PC-3 (cell line): ENCODE measurements at regions not wholly inside any gene's neighbourhood (a gene's known extent, or its start where the extent isn't known, plus 50 kb on each side); places are given as distances from the start of the nearest gene placed in this dataset.
"Not testable (repeated sequence)": the region's sequence is repeated elsewhere in the genome, so short reads cannot be mapped to it uniquely, and the experiment has no call there.

Experiments
- ATAC-seq: fragments of 200-7000 bp; cut with Tn5 transposase; 2 replicates; pipeline ENCODE4 v1.9.1; 2020; ENCODE audit warnings: mild to moderate bottlenecking, moderate library complexity
- BruUV-seq: library from RNA; stranded (reverse); fragments of 400-500 nt; replicated peaks from 2 replicates; lab custom pipeline; 2021; lab: Mats Ljungman, UMichigan
- CTCF ChIA-PET: fragments of 300-600 bp; sonication (Branson Sonifier 250); formaldehyde crosslinking; loops from one replicate; lab custom pipeline; 2022; ENCODE audit warnings: antibody characterized with exemption; lab: Charles Lee
- POLR2A ChIA-PET: fragments of 300-600 bp; sonication (Branson Sonifier 250); formaldehyde crosslinking; loops from one replicate; lab custom pipeline; 2022; ENCODE audit warnings: antibody characterized with exemption; ENCODE audit not compliant: unreplicated experiment; lab: Charles Lee
- DNase-seq: peaks from one replicate; pipeline ENCODE4 v3.0.0-alpha.2; 2015
- H2AFZ ChIP-seq: fragments of 300-600 bp; sonication (generic); 2 replicates; pipeline ENCODE4 v1.6.0; 2016; ENCODE audit warnings: antibody characterized with exemption, low read length
- H3F3A ChIP-seq: fragments of 300-600 bp; sonication (generic); one replicate; pipeline ENCODE4 v1.6.0; 2017; ENCODE audit warnings: antibody characterized with exemption, low read length, control low read depth, mild to moderate bottlenecking; ENCODE audit not compliant: unreplicated experiment
- H3K27ac ChIP-seq: fragments of 300-600 bp; sonication (generic); 2 replicates; pipeline ENCODE4 v1.5.1; 2016; ENCODE audit warnings: mild to moderate bottlenecking, low read length
- H3K27me3 ChIP-seq: fragments of 300-600 bp; sonication (generic); 2 replicates; pipeline ENCODE4 v1.6.1; 2016; ENCODE audit warnings: low read length, mixed read lengths
- H3K36me3 ChIP-seq: fragments of 300-600 bp; sonication (generic); 2 replicates; pipeline ENCODE4 v1.6.1; 2016; ENCODE audit warnings: low read depth, mixed run types, low read length, mixed read lengths
- H3K4me1 ChIP-seq: fragments of 300-600 bp; sonication (generic); 2 replicates; pipeline ENCODE4 v1.5.1; 2016; ENCODE audit warnings: low read length; ENCODE audit not compliant: insufficient read depth
- H3K4me2 ChIP-seq: fragments of 300-600 bp; sonication (generic); 2 replicates; pipeline ENCODE4 v1.6.0; 2016; ENCODE audit warnings: low read length
- H3K4me3 ChIP-seq: fragments of 300-600 bp; sonication (generic); 2 replicates; pipeline ENCODE4 v1.5.1; 2016; ENCODE audit warnings: mild to moderate bottlenecking, low read length, mixed read lengths
- H3K79me2 ChIP-seq: fragments of 300-600 bp; sonication (generic); 2 replicates; pipeline ENCODE4 v1.6.1; 2017; ENCODE audit warnings: low read length, mixed read lengths
- H3K9ac ChIP-seq: fragments of 300-600 bp; sonication (generic); 2 replicates; pipeline ENCODE4 v1.6.0; 2016; ENCODE audit warnings: mild to moderate bottlenecking, low read length
- H3K9me2 ChIP-seq: fragments of 300-600 bp; sonication (generic); replicated peaks from 2 replicates; pipeline ENCODE4 v1.6.1; 2016; ENCODE audit warnings: mixed run types, low read length, mixed read lengths
- H3K9me3 ChIP-seq: fragments of 300-600 bp; sonication (generic); 2 replicates; pipeline ENCODE4 v1.6.1; 2016; ENCODE audit warnings: low read length, mixed read lengths
- H4K20me1 ChIP-seq: fragments of 300-600 bp; sonication (generic); 2 replicates; pipeline ENCODE4 v1.6.1; 2016; ENCODE audit warnings: low read length, mixed read lengths
- EZH2 ChIP-seq: fragments of 300-600 bp; sonication (generic); IDR thresholded peaks from one replicate; pipeline ENCODE4 v1.6.1; 2017; ENCODE audit warnings: antibody characterized with exemption, mild to moderate bottlenecking, low read length; ENCODE audit not compliant: unreplicated experiment
- EZH2phosphoT487 ChIP-seq: fragments of 300-600 bp; sonication (generic); IDR thresholded peaks from 2 replicates; pipeline ENCODE4 v1.6.1; 2018; ENCODE audit warnings: mild to moderate bottlenecking, antibody characterized with exemption, low read length, borderline replicate concordance
- intact Hi-C: fragments of 100-400 bp; cut with micrococcal nuclease; formaldehyde crosslinking; loops from 2 replicates; pipeline ENCODE4 v1.9.0; 2023
- TF ChIP-seq, protein P1 (sequence below): fragments of 300-600 bp; sonication (generic); conservative IDR thresholded peaks from 2 replicates; pipeline ENCODE4 v1.5.1; 2017; ENCODE audit warnings: antibody characterized with exemption, low read depth, mild to moderate bottlenecking, low read length

DNA sequence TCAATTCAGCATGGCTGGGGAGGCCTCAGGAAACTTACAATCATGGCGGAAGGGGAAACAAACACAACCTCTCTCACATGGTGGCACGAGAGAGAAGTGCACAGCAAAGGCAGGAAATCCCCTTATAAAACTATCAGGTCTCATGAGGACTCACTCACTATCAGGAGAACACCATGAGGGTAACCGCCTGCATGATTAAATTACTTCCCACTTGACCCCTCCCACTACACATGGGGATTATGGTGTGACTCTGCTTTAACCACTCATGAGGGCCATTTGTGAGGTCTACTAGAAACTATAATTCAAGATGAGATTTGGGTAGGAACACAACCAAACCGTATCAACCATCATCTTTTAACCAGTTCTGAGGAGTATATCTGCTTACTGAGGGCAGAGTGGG lies 387.4 kb upstream of the NFIA start:
- intact Hi-C loops: no loop called here
- Histone ChIP-seq H3K4me3 (no peak overlapping the region), H3K9me2 (no peaks in the 10 kb centered on the region), H3K36me3 (no peaks in the 10 kb centered on the region), H3K9ac (no peak overlapping the region), H3K79me2 (no peaks in the 10 kb centered on the region), H3K27ac (no peak overlapping the region), H3K4me2 (no peak overlapping the region), H3K9me3 (no peaks in the 10 kb centered on the region), H3F3A (no peaks in the 10 kb centered on the region), H3K27me3 (peaks cover 14% of the 10 kb centered on the region; the same call in 1 of the 2 replicates), H2AFZ (no peak overlapping the region), H4K20me1 (no peaks in the 10 kb centered on the region), H3K4me1 (no peaks in the 10 kb centered on the region)
- TF ChIP-seq EZH2 (no peak), EZH2phosphoT487 (no peak)
- TF ChIP-seq, protein P1, sequence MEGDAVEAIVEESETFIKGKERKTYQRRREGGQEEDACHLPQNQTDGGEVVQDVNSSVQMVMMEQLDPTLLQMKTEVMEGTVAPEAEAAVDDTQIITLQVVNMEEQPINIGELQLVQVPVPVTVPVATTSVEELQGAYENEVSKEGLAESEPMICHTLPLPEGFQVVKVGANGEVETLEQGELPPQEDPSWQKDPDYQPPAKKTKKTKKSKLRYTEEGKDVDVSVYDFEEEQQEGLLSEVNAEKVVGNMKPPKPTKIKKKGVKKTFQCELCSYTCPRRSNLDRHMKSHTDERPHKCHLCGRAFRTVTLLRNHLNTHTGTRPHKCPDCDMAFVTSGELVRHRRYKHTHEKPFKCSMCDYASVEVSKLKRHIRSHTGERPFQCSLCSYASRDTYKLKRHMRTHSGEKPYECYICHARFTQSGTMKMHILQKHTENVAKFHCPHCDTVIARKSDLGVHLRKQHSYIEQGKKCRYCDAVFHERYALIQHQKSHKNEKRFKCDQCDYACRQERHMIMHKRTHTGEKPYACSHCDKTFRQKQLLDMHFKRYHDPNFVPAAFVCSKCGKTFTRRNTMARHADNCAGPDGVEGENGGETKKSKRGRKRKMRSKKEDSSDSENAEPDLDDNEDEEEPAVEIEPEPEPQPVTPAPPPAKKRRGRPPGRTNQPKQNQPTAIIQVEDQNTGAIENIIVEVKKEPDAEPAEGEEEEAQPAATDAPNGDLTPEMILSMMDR: no peak
- POLR2A ChIA-PET: no interaction called here
- CTCF ChIA-PET: no interaction called here
- no peak for DNase-seq
- no TSS peak for BruUV-seq
- no peak for ATAC-seq

DNA sequence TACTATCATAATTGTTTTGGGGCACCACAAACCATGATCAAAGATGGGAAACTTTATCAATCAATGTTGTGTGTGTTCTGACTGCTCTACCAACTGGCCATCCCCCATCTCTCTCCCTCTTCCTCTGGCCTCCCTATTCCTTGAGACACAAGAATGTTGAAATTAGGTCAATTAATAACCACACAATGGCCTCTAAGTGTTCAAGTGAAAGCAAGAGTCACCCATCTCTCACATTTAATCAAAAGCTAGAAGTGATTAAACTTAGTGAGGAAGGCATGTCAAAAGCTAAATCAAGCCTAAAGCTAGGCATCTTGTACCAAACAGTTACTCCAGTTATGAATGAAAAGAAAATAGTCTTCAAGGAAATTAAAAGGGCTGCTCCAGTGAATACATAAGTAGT lies 390.3 kb upstream of the NFIA start:
- POLR2A ChIA-PET: no interaction called here
- no peak overlapping the region for H3K4me2 ChIP-seq
- H3K79me2 ChIP-seq: no peaks in the 10 kb centered on the region
- peaks cover 4% of the 10 kb centered on the region; the same call in 1 of the 2 replicates for H3K27me3 ChIP-seq
- no peak overlapping the region for H3K4me3 ChIP-seq
- H3F3A ChIP-seq: no peaks in the 10 kb centered on the region
- H3K36me3 ChIP-seq: no peaks in the 10 kb centered on the region
- CTCF ChIA-PET: no interaction called here
- DNase-seq: no peak
- no TSS peak for BruUV-seq
- TF ChIP-seq EZH2: no peak
- TF ChIP-seq, protein P1: no peak
- TF ChIP-seq EZH2phosphoT487: no peak
- no peaks in the 10 kb centered on the region for H4K20me1 ChIP-seq
- no peaks in the 10 kb centered on the region for H3K9me3 ChIP-seq
- no peak overlapping the region for H3K27ac ChIP-seq
- no peak overlapping the region for H3K9ac ChIP-seq
- H3K9me2 ChIP-seq: no peaks in the 10 kb centered on the region
- intact Hi-C loops: no loop called here
- no peak overlapping the region for H2AFZ ChIP-seq
- ATAC-seq: no peak
- H3K4me1 ChIP-seq: no peaks in the 10 kb centered on the region

DNA sequence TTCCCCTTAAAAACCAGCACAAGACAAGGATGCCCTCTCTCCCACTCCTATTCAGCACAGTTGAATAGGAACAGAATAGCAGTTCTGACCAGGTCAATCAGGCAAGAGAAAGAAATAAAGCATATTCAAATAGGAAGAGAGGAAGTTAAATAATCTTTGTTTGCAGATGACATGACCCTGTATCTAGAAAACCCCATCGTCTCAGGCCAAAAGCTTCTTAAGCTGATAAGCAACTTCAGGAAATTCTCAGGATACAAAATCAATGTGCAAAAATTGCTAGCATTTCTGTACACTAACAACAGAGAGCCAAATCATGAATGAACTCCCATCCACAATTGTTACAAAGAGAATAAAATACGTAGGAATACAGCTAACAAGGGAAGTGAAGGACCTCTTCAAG lies 394.1 kb upstream of the NFIA start:
- H2AFZ ChIP-seq, H4K20me1 ChIP-seq, H3K79me2 ChIP-seq, H3K27ac ChIP-seq, H3F3A ChIP-seq, H3K9me2 ChIP-seq, BruUV-seq, ATAC-seq, POLR2A ChIA-PET, H3K4me2 ChIP-seq, H3K9ac ChIP-seq, intact Hi-C loops, H3K4me1 ChIP-seq, CTCF ChIA-PET, H3K36me3 ChIP-seq, DNase-seq, H3K9me3 ChIP-seq, H3K27me3 ChIP-seq, H3K4me3 ChIP-seq: not testable (repeated sequence)
